PFSK-1 (cell line): ENCODE measurements at regions not wholly inside any gene's neighbourhood (a gene's known extent, or its start where the extent isn't known, plus 50 kb on each side); places are given as distances from the start of the nearest gene placed in this dataset.

Experiments
- POLR2AphosphoS5 ChIP-seq: IDR thresholded peaks from 2 replicates; pipeline ENCODE4 v1.6.1; 2012; ENCODE audit warnings: low read depth, mild to moderate bottlenecking, control low read depth, low read length, moderate library complexity
- REST ChIP-seq, 2 experiments: IDR thresholded peaks; 2 replicates each; pipeline versions ENCODE4 v1.6.1 to v1.8.0; 2011 to 2012; ENCODE audit warnings: low read depth in 2 of 2, low read length in 2 of 2, control low read depth in 1 of 2, inconsistent platforms in 1 of 2, mild to moderate bottlenecking in 1 of 2, moderate library complexity in 1 of 2; ENCODE audit not compliant: insufficient read depth in 1 of 2
- TAF1 ChIP-seq: IDR thresholded peaks from 2 replicates; pipeline ENCODE4 v1.6.1; 2012; ENCODE audit warnings: low read length, control low read depth, borderline replicate concordance; ENCODE audit not compliant: insufficient read depth

- TF ChIP-seq TAF1 (no peak), REST (IDR thresholded peaks at IDR 0.05; ENCODE audit: insufficient read depth in 1 of 2, low read depth in 2 of 2, low read length in 2 of 2) (no peak), POLR2AphosphoS5 (no peak)
Measured at GRCh38 chr15:39456582-39457330, 124.1 kb upstream of the THBS1 start.
